Ishikawa (cell line): ENCODE measurements at regions not wholly inside any gene's neighbourhood (a gene's known extent, or its start where the extent isn't known, plus 50 kb on each side); places are given as distances from the start of the nearest gene placed in this dataset.

ENCODE experiments used
- CEBPB ChIP-seq: IDR thresholded peaks from 2 replicates; pipeline ENCODE4 v1.6.1; 2012
- CREB1 ChIP-seq: IDR thresholded peaks from 2 replicates; pipeline ENCODE4 v1.6.1; 2012; ENCODE audit warnings: low read depth
- EGR1 ChIP-seq: IDR thresholded peaks from 2 replicates; pipeline ENCODE4 v1.6.1; 2012
- EP300 ChIP-seq: IDR thresholded peaks from 2 replicates; pipeline ENCODE4 v1.6.1; 2012; ENCODE audit warnings: borderline replicate concordance
- FOXM1 ChIP-seq: IDR thresholded peaks from 2 replicates; pipeline ENCODE4 v1.6.1; 2012; ENCODE audit warnings: low read depth, borderline replicate concordance
- MAX ChIP-seq: IDR thresholded peaks from 2 replicates; pipeline ENCODE4 v1.6.1; 2012
- NFIC ChIP-seq: IDR thresholded peaks from 2 replicates; pipeline ENCODE4 v1.6.1; 2012
- RAD21 ChIP-seq: IDR thresholded peaks from 2 replicates; pipeline ENCODE4 v1.6.1; 2012; ENCODE audit warnings: low read depth
- REST ChIP-seq: IDR thresholded peaks from 2 replicates; pipeline ENCODE4 v1.6.1; 2012; ENCODE audit warnings: low read depth, mild to moderate bottlenecking
- TAF1 ChIP-seq: IDR thresholded peaks from 2 replicates; pipeline ENCODE4 v1.6.1; 2012; ENCODE audit warnings: low read depth, mild to moderate bottlenecking
- TCF12 ChIP-seq: IDR thresholded peaks from 2 replicates; pipeline ENCODE4 v1.6.1; 2012; ENCODE audit warnings: low read depth
- TEAD4 ChIP-seq: IDR thresholded peaks from 2 replicates; pipeline ENCODE4 v1.6.1; 2012
- USF1 ChIP-seq: IDR thresholded peaks from 2 replicates; pipeline ENCODE4 v1.6.1; 2012
- YY1 ChIP-seq: IDR thresholded peaks from 2 replicates; pipeline ENCODE4 v1.6.1; 2012; ENCODE audit warnings: low read depth
- ZBTB7A ChIP-seq: IDR thresholded peaks from 2 replicates; pipeline ENCODE4 v1.6.1; 2012; ENCODE audit warnings: low read depth

- TF ChIP-seq CEBPB (no peak), TEAD4 (no peak), CREB1 (no peak), MAX (no peak), FOXM1 (no peak), REST (no peak), TCF12 (no peak), USF1 (no peak), EP300 (no peak), NFIC (no peak)
Measured at GRCh38 chr16:85386467-85387170, 226.5 kb upstream of the GSE1 start.

GRCh38 chr16:85387171-85387507 is 226.0 kb upstream of the GSE1 start:
- TF ChIP-seq EGR1 (no peak), FOXM1 (no peak), EP300 (no peak), NFIC (no peak), REST (no peak), CEBPB (no peak), TCF12 (no peak), TAF1 (no peak), USF1 (no peak), ZBTB7A (no peak), YY1 (no peak), MAX (no peak), RAD21 (no peak)

GRCh38 chr16:85387731-85388295 is 225.3 kb upstream of the GSE1 start:
- no peak for TF ChIP-seq EP300

GRCh38 chr16:85389679-85390470 is 223.2 kb upstream of the GSE1 start:
- no peak for TF ChIP-seq NFIC
- TF ChIP-seq TAF1, result no peak
- no peak for TF ChIP-seq TEAD4
- no peak for TF ChIP-seq EP300
- no peak for TF ChIP-seq RAD21
- TF ChIP-seq ZBTB7A, result no peak
- TF ChIP-seq REST, result no peak
- no peak for TF ChIP-seq FOXM1
